Putamen (tissue), 1 donor: ENCODE measurements at regions not wholly inside any gene's neighbourhood (a gene's known extent, or its start where the extent isn't known, plus 50 kb on each side); places are given as distances from the start of the nearest gene placed in this dataset.

Source experiments
- DNase-seq: peaks from one replicate; pipeline ENCODE4 v3.0.0-alpha.2; 2016; ENCODE audit warnings: low spot score

- DNase-seq, result no peak
Measured at GRCh38 chr5:42360056-42360455, 63.2 kb upstream of the GHR start.

- DNase-seq, result no peak
Measured at GRCh38 chr5:42360616-42361314, 62.5 kb upstream of the GHR start.

GRCh38 chr5:42361315-42361688 is 61.9 kb upstream of the GHR start:
- DNase-seq, result no peak

- no peak for DNase-seq
Measured at GRCh38 chr5:42366051-42366450, 57.2 kb upstream of the GHR start.
